ENCODE measurements at regions not wholly inside any gene's neighbourhood (a gene's known extent, or its start where the extent isn't known, plus 50 kb on each side); places are given as distances from the start of the nearest gene placed in this dataset.
A peak's percentile ranks its signal among the peaks of the same experiment; 100 is the strongest.

DNA sequence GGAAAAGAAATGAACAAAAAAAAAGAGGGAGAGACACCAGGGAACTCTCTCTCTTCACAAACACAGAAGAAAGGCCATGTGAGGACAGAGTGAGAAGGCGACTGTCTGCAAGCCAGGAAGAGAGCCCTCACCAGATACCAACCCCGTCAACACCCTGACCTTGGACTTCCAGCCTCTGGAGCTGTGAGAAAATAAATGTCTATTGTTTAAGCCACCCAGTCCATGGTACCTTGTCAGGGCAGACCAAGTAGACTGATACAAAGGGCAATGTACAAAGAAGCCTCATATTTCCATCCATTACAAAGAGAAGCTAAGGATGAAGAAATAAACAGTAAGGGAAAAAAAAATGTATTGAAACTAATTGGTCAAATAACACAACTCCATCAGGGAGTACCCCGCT lies 146.6 kb downstream of the ZNF281 start:
- Mint-ChIP-seq H3K4me1 (ENCODE audit: unreplicated experiment) (no peaks in the 10 kb centered on the region), H3K27ac (ENCODE audit: unreplicated experiment) (no peak overlapping the region), H3K36me3 (ENCODE audit: low read depth, unreplicated experiment) (no peaks in the 10 kb centered on the region), H3K4me3 (ENCODE audit: unreplicated experiment) (no peak overlapping the region), H3K9me3 (ENCODE audit: unreplicated experiment) (no peaks in the 10 kb centered on the region), H3K27me3 (ENCODE audit: unreplicated experiment) (no peaks in the 10 kb centered on the region)
- TF ChIP-seq, protein P1, sequence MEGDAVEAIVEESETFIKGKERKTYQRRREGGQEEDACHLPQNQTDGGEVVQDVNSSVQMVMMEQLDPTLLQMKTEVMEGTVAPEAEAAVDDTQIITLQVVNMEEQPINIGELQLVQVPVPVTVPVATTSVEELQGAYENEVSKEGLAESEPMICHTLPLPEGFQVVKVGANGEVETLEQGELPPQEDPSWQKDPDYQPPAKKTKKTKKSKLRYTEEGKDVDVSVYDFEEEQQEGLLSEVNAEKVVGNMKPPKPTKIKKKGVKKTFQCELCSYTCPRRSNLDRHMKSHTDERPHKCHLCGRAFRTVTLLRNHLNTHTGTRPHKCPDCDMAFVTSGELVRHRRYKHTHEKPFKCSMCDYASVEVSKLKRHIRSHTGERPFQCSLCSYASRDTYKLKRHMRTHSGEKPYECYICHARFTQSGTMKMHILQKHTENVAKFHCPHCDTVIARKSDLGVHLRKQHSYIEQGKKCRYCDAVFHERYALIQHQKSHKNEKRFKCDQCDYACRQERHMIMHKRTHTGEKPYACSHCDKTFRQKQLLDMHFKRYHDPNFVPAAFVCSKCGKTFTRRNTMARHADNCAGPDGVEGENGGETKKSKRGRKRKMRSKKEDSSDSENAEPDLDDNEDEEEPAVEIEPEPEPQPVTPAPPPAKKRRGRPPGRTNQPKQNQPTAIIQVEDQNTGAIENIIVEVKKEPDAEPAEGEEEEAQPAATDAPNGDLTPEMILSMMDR (IDR thresholded peaks at IDR 0.05; ENCODE audit: unreplicated experiment), result no peak
- no peak for DNase-seq (ENCODE audit: low spot score)

- no peak for DNase-seq (ENCODE audit: low spot score)
- H3K4me1 Mint-ChIP-seq (ENCODE audit: unreplicated experiment), result no peaks in the 10 kb centered on the region
- H3K36me3 Mint-ChIP-seq (ENCODE audit: low read depth, unreplicated experiment), result no peaks in the 10 kb centered on the region
- no peak overlapping the region for H3K27ac Mint-ChIP-seq (ENCODE audit: unreplicated experiment)
- H3K27me3 Mint-ChIP-seq (ENCODE audit: unreplicated experiment), result no peaks in the 10 kb centered on the region
- H3K4me3 Mint-ChIP-seq (ENCODE audit: unreplicated experiment), result no peak overlapping the region
- H3K9me3 Mint-ChIP-seq (ENCODE audit: unreplicated experiment), result no peaks in the 10 kb centered on the region
- TF ChIP-seq, protein P1 (IDR thresholded peaks at IDR 0.05; ENCODE audit: unreplicated experiment), result no peak
Measured at GRCh38 chr1:200262326-200262965, 147.4 kb downstream of the ZNF281 start.

DNA sequence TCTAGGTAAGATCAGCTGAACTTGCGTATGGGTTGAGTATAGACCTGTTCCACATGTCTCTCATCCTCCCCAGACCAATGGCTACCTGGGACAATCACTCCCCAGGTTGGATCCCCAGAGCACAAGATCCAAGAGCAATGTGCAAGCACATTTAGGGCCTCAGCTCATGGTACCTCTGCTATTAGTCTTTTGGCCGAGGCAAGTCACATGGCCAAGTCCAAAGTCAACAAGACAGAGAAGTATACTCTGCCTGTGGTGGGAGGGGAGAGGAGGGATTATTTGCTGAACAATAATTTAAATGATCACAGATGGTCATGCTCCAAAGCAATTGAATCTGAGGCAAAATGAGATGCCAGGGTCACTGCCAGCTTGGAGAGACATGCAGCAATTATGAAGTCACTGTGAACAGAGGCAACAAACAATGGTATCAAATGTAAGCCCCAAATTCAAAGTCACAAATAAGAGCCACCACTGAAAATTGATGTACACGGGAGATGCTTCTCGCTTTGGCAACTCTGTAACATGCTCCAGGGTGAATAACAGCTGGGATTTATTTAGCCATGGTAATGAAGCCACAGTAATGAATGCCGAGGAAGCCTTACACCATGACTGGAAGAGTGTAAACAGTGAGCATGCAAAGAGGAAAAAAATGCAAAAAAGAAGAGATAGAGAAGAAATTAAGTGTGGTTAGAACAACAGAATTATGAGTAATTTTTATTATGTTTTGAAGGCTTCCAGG lies 149.1 kb downstream of the ZNF281 start:
- Mint-ChIP-seq H3K9me3 (ENCODE audit: unreplicated experiment) (no peaks in the 10 kb centered on the region), H3K4me3 (ENCODE audit: unreplicated experiment) (no peak overlapping the region), H3K27ac (ENCODE audit: unreplicated experiment) (no peak overlapping the region), H3K27me3 (ENCODE audit: unreplicated experiment) (no peaks in the 10 kb centered on the region), H3K4me1 (ENCODE audit: unreplicated experiment) (no peaks in the 10 kb centered on the region), H3K36me3 (ENCODE audit: low read depth, unreplicated experiment) (no peaks in the 10 kb centered on the region)
- TF ChIP-seq, protein P1 (IDR thresholded peaks at IDR 0.05; ENCODE audit: unreplicated experiment), result no peak
- no peak for DNase-seq (ENCODE audit: low spot score)

GRCh38 chr1:200258447-200259375 lies 151.1 kb downstream of the ZNF281 start:
- no peak for DNase-seq (ENCODE audit: low spot score)
- H3K4me1 Mint-ChIP-seq (ENCODE audit: unreplicated experiment), result no peaks in the 10 kb centered on the region
- H3K27ac Mint-ChIP-seq (ENCODE audit: unreplicated experiment), result no peak overlapping the region
- no peaks in the 10 kb centered on the region for H3K36me3 Mint-ChIP-seq (ENCODE audit: low read depth, unreplicated experiment)
- H3K4me3 Mint-ChIP-seq (ENCODE audit: unreplicated experiment), result no peak overlapping the region
- H3K9me3 Mint-ChIP-seq (ENCODE audit: unreplicated experiment), result no peaks in the 10 kb centered on the region
- TF ChIP-seq, protein P1 (IDR thresholded peaks at IDR 0.05; ENCODE audit: unreplicated experiment), result peak; percentile 80
- H3K27me3 Mint-ChIP-seq (ENCODE audit: unreplicated experiment), result no peaks in the 10 kb centered on the region

Measured in endothelial cell (in vitro differentiated cells).